ENCODE measurements at regions not wholly inside any gene's neighbourhood (a gene's known extent, or its start where the extent isn't known, plus 50 kb on each side); places are given as distances from the start of the nearest gene placed in this dataset.

- TF ChIP-seq CTCF (IDR thresholded peaks at IDR 0.05) (no peak), POLR2A (IDR thresholded peaks at IDR 0.05) (no peak)
These were observed 241.6 kb upstream of the CACNA2D1 start for GRCh38 chr7:82685214-82685613.

Data from upper lobe of left lung (tissue), 4 donors.